Epidermal melanocyte (primary cell): ENCODE measurements at regions not wholly inside any gene's neighbourhood (a gene's known extent, or its start where the extent isn't known, plus 50 kb on each side); places are given as distances from the start of the nearest gene placed in this dataset.

Source experiments
- DNase-seq: peaks from one replicate; pipeline ENCODE4 v3.0.0; 2011; ENCODE audit warnings: low spot score; ENCODE audit not compliant: insufficient read length

DNA sequence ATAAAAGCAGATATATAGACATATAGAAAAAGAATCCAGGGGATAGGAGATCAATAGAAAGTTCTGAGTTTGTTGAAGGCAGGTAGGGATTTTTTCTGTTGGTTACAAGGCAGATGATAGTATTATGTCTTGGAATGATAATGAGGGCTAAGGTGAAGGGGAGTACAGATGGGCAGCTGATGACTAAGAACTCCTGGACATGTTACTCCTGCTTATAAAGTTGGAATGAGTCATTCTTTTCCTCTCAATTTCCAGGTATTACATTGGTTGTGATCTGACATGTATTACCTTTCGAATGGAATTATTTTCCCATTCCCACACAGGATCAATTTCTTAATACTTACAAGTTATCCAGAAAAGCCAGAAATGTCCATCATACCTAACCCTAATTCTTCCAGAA lies 545.2 kb upstream of the MGAT4C start:
- no peak for DNase-seq

DNA sequence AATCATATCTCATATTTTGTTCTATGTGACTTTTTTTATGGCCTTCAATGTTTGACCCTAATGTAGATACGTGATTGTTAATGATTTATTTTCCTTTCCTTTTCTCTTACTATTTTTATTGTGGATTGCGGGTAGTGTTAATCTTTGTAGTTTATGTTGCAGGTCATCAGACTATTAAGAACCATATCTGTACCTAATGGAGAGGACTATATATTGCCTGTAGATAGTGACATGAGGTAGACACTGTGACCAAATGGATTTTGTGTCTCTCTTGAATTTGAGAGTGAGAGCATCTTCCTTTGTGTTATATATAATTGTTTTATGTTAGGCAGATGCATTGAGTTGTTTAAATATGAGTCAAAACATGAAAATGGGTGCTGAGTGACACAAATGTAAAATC lies 543.4 kb upstream of the MGAT4C start:
- no peak for DNase-seq

DNA sequence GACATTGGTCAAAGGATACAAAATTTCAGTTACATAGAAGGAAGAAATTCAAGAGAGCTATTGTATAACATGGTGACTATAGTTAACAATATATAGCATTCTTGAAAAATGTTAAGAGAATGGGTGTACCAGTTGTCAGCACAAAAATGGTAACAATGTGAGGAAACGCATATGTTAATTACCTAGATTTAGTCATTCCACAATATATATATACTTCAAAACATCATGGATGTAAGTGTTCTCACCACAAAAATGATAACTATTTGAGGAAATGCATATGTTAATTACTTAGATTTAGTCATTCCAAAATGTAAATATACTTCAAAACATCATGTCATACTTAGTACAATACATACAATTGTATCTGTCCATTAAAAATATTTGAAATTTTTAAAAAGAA lies 540.4 kb upstream of the MGAT4C start:
- no peak for DNase-seq

DNA sequence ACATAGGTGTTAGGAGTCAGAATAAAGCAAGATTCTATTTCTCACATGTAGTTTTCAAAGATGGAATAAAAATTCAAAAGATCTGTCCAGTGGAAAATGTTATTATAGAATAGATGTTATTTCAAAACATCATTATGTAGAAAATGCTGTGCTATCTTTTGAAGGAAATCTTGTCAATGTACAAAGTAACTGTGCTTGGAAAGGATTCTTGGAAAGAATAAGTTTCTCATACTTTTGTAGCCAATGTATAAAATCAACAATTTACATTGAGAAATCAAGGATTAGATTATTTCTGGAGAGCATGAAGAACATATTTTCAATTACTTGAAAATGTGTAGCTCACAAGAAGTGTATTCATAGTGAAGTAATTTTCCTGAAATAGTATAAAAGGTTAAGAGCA lies 532.5 kb upstream of the MGAT4C start:
- no peak for DNase-seq

DNA sequence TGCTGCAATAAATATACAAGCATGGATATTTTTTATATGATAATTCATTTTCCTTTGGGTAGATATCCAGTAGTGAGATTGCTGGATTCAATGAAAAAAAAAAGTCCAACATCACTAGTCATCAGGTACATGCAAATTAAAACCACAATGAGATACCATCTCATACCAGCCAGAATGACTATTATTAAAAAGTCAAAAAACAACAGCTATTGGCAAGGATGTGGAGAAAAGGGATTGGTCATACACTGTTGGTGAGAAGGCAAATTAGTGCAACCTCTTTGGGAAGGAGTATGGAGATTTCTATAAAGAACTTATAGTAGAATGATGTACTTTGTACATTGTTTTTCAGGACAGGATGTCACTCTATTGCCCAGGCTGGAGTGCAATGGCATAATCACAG lies 531.2 kb upstream of the MGAT4C start:
- no peak for DNase-seq

DNA sequence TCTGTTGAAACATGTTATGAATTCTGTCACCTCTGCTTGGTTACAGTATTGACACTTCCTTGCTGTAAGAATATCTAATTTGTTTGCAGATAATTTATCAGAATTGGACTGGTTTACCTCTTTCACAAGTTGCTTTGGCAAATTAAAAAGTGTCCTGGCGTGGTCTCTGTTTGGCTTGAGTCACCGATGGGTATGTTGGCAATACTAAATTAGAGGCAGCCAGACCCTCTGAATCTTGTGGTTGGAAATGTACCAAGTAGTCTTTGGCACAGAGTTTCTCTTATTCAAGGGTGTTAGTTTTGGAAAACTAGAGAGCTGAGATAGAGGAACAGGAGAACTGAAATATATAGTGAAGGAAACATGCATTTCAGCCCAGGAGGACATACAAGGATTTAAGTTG lies 521.1 kb upstream of the MGAT4C start:
- DNase-seq, result no peak

DNA sequence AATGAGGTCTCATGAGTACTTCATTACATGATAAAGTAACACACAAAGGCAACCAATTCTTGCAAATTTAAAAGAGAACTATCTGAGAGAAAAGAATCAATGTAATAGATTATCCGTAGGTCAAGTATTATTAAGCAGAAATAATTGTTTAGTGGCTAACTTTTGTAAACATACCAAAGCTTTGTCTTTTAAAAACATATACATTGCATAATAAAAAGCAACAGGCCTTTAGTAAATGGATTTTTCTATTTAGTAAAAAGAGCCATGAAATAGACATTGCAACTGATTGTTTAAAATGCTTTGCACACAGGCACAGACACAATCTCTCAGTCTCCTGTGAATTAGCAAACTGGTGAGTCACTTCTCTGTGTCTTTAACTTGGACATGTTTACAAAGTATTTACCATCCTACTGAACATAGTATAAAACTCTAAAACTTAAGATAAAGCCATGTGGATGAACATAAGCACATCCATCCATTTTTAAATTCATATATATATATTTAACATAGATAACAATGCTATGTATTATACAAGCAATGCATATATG lies 518.7 kb upstream of the MGAT4C start:
- no peak for DNase-seq

DNA sequence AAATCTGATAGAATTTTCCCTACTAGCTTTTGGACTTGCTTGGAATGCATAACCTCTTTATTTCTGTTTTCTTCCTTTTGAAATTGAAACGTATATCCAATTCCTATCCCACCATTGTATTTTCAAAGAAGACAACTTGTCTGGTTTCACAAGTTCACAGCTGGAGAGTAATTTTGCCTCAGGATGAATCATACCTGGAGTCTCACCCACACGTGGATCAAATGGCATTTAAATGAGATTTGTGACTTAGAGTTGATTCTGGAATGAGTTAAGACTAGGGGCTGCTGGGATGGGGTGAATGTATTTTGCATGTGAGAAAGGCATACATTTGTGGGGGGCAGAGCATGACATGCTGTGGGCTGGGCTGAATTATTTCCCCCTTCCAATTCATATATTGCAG lies 516.5 kb upstream of the MGAT4C start:
- DNase-seq, result no peak

GRCh38 chr12:86770871-86771270 lies 514.7 kb upstream of the MGAT4C start:
- no peak for DNase-seq

DNA sequence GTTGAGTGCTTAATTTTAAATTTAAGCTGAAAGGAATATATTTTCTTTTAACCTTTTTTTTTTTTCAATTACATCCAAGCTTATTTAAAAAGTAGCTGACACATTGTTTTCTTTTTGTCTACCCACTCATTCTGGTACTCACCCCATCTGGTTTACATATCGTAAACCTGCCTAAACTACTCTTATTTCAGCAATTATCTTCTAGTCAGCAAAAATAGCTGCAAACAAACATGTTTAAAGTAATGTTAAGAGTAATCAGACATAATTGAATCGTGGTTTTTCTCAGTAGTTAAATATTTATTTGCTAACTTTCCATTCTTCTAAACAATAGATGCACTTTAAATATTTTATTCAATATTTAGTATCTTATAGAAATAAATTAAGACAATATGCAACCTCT lies 492.7 kb upstream of the MGAT4C start:
- no peak for DNase-seq

GRCh38 chr12:86744547-86745212 lies 488.5 kb upstream of the MGAT4C start:
- no peak for DNase-seq

- DNase-seq, result no peak
Observed at GRCh38 chr12:86743875-86744536, 487.8 kb upstream of the MGAT4C start.

DNA sequence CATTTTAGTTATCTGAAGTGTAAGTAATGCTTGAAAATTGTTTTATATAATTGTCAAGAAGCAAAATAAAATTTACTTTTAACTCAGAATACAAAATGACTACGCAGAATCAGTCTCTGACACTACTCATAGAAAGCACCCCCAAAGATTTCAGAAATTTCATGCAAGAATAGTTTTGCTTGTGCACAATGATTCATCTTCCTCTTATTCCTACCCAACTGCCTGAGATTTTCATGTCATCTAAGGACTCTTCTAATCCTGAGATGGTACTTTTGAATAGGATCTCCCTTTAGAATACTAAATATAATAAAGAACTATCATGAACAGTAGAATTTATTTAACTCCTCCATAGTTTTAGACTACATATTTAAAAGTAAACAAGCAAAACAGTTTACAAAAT lies 485.3 kb upstream of the MGAT4C start:
- no peak for DNase-seq

DNA sequence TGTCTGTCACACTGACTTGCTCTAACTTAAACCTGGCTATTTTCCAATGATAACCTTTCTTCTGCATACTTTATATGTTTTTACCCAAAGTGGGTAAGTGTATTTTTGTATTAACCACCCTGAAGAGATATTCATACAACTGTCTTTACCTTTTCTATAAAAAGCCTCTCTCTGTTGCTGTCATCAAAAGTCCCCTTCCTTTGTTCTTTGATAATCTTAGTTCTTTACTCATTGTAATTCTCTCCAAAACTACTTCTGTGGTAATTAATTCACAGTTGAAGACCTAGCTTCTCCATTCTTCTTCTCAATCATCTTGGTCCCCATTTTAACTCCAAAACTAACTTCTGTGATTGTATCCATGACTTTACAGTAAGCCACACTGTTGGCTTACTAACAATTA lies 479.7 kb upstream of the MGAT4C start:
- DNase-seq, result no peak

- DNase-seq, result no peak
Observed at GRCh38 chr12:86735072-86735471, 478.9 kb upstream of the MGAT4C start.

GRCh38 chr12:86730233-86730632 lies 474.0 kb upstream of the MGAT4C start:
- no peak for DNase-seq

DNA sequence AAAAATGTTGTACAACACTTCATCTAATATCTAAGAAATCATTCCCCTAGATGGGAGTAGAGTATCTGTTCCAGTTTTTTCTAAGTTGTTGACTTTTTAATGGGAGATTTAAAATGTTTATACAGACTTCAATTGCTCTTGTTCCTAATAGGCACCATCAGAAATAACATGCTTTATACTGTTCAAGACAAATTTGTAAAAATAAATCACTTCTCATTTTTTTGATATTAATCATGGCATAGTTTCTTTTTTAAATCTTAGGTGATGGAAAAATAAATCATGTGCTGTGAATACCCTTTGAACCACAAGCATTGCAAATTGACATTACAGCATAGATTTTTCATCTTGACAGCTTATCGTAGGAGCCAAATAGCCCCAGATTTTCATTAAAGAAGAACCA lies 473.5 kb upstream of the MGAT4C start:
- no peak for DNase-seq

DNA sequence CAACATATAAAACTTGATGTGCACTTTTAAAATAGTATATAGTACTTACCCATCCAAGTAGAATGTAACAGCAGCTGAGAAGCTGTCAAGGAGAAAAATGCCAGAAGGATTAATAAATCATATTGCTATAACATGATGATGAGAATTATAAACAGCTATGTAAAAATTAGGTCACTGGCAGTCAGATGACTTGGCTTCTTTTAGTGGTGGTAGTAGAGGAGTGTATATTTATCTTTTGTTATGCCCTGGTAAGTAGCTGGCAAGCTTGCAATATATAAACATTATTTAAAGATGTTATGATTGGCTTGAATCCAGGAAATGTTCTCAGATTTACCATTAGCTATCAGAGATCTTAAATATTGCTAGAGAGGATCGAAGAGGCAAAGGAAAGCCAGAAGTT lies 471.0 kb upstream of the MGAT4C start:
- no peak for DNase-seq

DNA sequence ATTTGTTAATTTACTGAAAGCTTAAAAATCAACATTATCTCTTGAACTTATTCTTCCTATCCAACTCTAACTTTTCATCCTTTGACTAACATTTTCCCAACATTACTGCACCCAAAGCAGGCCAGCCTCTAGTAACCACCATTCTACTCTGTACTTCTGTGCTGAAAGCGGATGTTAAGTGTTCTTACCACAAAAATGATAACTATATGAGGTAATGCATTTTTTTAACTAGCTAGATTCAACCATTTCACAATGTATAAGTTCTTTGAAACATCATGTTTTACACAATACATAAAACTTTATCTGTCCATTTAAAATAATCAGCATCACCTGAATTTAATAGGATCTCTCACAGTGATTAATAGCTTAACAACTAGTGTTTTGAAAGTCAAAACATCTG lies 468.5 kb upstream of the MGAT4C start:
- no peak for DNase-seq

- no peak for DNase-seq
Observed at GRCh38 chr12:86723326-86723725, 467.1 kb upstream of the MGAT4C start.

- no peak for DNase-seq
Observed at GRCh38 chr12:86721713-86722397, 465.7 kb upstream of the MGAT4C start.

DNA sequence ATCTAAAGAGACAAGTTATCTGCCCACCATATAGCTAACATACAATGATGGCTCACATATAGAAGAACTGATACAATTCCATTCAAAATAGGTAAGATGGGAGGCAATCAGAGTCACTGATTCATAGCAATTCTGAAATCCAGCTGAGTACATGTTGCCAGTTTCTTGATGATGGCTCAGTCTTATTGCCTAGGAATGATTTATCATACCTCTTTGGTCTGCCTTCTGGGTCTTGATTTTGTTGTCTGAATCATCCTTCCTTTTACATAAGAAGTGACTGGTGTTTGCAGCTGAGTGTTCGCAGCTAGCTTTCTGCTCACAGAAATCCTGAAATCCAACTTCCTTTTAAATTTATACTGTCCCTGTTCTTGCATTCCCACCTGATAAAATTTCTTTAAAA lies 463.2 kb upstream of the MGAT4C start:
- DNase-seq, result no peak

- no peak for DNase-seq
Observed at GRCh38 chr12:86713121-86713520, 456.9 kb upstream of the MGAT4C start.
